ENCODE measurements at regions not wholly inside any gene's neighbourhood (a gene's known extent, or its start where the extent isn't known, plus 50 kb on each side); places are given as distances from the start of the nearest gene placed in this dataset.

DNA sequence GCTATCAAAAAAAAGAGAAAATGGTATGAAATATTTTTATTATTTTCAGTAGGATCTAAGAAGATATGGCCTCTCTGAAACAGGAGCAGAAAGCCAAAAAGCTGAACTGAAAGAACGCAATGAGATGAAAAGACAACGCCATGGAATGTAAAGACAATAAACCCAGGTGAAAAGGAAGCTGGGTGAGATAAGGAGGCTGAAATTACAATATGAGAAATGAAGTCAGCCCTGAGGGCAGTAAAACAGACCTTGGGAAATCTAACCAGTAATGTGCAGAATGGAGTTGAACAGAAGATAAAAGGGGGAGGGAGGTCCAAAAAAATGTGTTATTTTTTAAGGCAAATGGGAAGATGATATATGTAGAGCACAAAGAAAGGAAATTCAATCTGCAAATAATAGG, 265.3 kb downstream of the ENC1 start:
- no peaks in the 10 kb centered on the region for H3K9me3 ChIP-seq (replicated peaks; ENCODE audit: insufficient read depth, low read length)
- no peaks in the 10 kb centered on the region for H3K27me3 ChIP-seq (replicated peaks; ENCODE audit: insufficient read depth, low read length)
- peaks cover 4% of the 10 kb centered on the region; the same call in 1 of the 2 replicates for H3K4me1 ChIP-seq (ENCODE audit: low read length)
- no peak overlapping the region for H2AFZ ChIP-seq (ENCODE audit: low read length)
- no peak overlapping the region for H3K9ac ChIP-seq (ENCODE audit: low read length)
- H3K9me2 ChIP-seq (replicated peaks; ENCODE audit: insufficient read depth, low read length): no peaks in the 10 kb centered on the region
- no peaks in the 10 kb centered on the region for H3K36me3 ChIP-seq (replicated peaks; ENCODE audit: insufficient read depth, low read length)
- H3K27ac ChIP-seq (ENCODE audit: low read length): no peak overlapping the region
- no peaks in the 10 kb centered on the region for H3K79me2 ChIP-seq (ENCODE audit: low read length)
- no peak for DNase-seq
- no peak for TF ChIP-seq EZH2phosphoT487 (IDR thresholded peaks at IDR 0.05; ENCODE audit: low read length)
- TF ChIP-seq CTCF (IDR thresholded peaks at IDR 0.05; ENCODE audit: low read length): no peak
- TF ChIP-seq EZH2 (optimal IDR thresholded peaks at IDR 0.05; ENCODE audit: low read depth, low read length): no peak
- H3K4me2 ChIP-seq (ENCODE audit: low read depth, low read length): no peak overlapping the region
- no peak overlapping the region for H3K4me3 ChIP-seq (ENCODE audit: low read length)
- H3F3A ChIP-seq (ENCODE audit: insufficient read depth, low read length): no peaks in the 10 kb centered on the region
- H4K20me1 ChIP-seq (ENCODE audit: insufficient read depth, low read length): no peaks in the 10 kb centered on the region

DNA sequence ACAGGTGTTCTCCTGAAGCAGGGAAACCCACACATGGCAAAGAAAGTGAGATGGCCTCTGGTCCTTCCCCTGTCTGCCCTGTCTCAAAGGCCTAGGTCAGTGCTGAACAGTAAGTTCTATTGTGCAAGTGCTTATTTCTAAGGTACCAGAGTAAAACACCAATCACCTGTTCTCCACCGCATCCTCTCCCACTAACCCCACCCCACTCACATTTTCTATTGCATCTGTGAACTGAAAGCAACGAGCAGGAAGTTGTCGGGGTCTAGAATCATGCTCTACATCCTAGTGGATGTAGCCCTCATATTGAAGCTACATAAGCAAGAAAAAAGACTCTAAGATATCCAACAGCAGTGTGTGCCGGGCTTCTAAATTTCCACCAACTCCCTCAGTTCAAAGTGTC, 265.9 kb downstream of the ENC1 start:
- Histone ChIP-seq H3K27ac (ENCODE audit: low read length) (no peak overlapping the region), H3K9me3 (replicated peaks; ENCODE audit: insufficient read depth, low read length) (no peaks in the 10 kb centered on the region), H3K79me2 (ENCODE audit: low read length) (no peaks in the 10 kb centered on the region), H4K20me1 (ENCODE audit: insufficient read depth, low read length) (no peaks in the 10 kb centered on the region), H3K4me3 (ENCODE audit: low read length) (no peak overlapping the region), H3K27me3 (replicated peaks; ENCODE audit: insufficient read depth, low read length) (no peaks in the 10 kb centered on the region), H3K4me1 (ENCODE audit: low read length) (peaks cover 4% of the 10 kb centered on the region; the same call in 1 of the 2 replicates), H3K9me2 (replicated peaks; ENCODE audit: insufficient read depth, low read length) (no peaks in the 10 kb centered on the region), H3F3A (ENCODE audit: insufficient read depth, low read length) (no peaks in the 10 kb centered on the region), H3K36me3 (replicated peaks; ENCODE audit: insufficient read depth, low read length) (no peaks in the 10 kb centered on the region), H3K4me2 (ENCODE audit: low read depth, low read length) (no peak overlapping the region), H2AFZ (ENCODE audit: low read length) (no peak overlapping the region), H3K9ac (ENCODE audit: low read length) (no peak overlapping the region)
- no peak for TF ChIP-seq EZH2phosphoT487 (IDR thresholded peaks at IDR 0.05; ENCODE audit: low read length)
- TF ChIP-seq EZH2 (optimal IDR thresholded peaks at IDR 0.05; ENCODE audit: low read depth, low read length): no peak
- no peak for TF ChIP-seq CTCF (IDR thresholded peaks at IDR 0.05; ENCODE audit: low read length)
- DNase-seq: peak; percentile 49

- H4K20me1 ChIP-seq (ENCODE audit: insufficient read depth, low read length): no peaks in the 10 kb centered on the region
- H3F3A ChIP-seq (ENCODE audit: insufficient read depth, low read length): no peaks in the 10 kb centered on the region
- H3K9me3 ChIP-seq (replicated peaks; ENCODE audit: insufficient read depth, low read length): no peaks in the 10 kb centered on the region
- no peak overlapping the region for H3K9ac ChIP-seq (ENCODE audit: low read length)
- no peak for TF ChIP-seq EZH2phosphoT487 (IDR thresholded peaks at IDR 0.05; ENCODE audit: low read length)
- TF ChIP-seq EZH2 (optimal IDR thresholded peaks at IDR 0.05; ENCODE audit: low read depth, low read length): no peak
- TF ChIP-seq CTCF (IDR thresholded peaks at IDR 0.05; ENCODE audit: low read length): no peak
- H3K36me3 ChIP-seq (replicated peaks; ENCODE audit: insufficient read depth, low read length): no peaks in the 10 kb centered on the region
- no peak overlapping the region for H2AFZ ChIP-seq (ENCODE audit: low read length)
- H3K27me3 ChIP-seq (replicated peaks; ENCODE audit: insufficient read depth, low read length): no peaks in the 10 kb centered on the region
- H3K4me3 ChIP-seq (ENCODE audit: low read length): no peak overlapping the region
- no peaks in the 10 kb centered on the region for H3K9me2 ChIP-seq (replicated peaks; ENCODE audit: insufficient read depth, low read length)
- H3K79me2 ChIP-seq (ENCODE audit: low read length): no peaks in the 10 kb centered on the region
- no peak for DNase-seq
- H3K4me1 ChIP-seq (ENCODE audit: low read length): peaks cover 4% of the 10 kb centered on the region; the same call in 1 of the 2 replicates
- H3K27ac ChIP-seq (ENCODE audit: low read length): no peak overlapping the region
- no peak overlapping the region for H3K4me2 ChIP-seq (ENCODE audit: low read depth, low read length)
These were observed 267.5 kb downstream of the ENC1 start for GRCh38 chr5:74373076-74373475.
